ENCODE measurements at regions not wholly inside any gene's neighbourhood (a gene's known extent, or its start where the extent isn't known, plus 50 kb on each side); places are given as distances from the start of the nearest gene placed in this dataset.

DNA sequence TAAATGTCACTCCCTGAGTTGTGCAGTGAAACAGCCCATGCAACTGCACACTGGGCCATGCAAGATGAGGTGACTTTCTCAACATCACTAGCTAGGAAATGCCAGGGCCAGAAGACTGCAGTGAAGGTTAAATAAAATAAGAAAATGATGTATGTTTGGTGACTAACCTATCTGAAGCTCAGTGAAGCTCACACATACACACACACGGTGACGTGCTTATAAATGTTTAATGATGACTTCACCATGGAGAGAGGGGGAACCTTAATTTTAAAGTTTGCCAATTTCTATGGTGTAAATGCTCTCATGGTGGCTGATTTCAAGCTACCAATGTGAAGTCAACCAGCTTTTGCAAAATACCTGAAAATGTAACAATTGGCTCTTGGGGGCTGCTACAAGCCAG, 166.4 kb downstream of the MAF start:
- no peaks in the 10 kb centered on the region for H3K4me1 ChIP-seq (ENCODE audit: control insufficient read depth, insufficient read depth, low read length, poor library complexity, severe bottlenecking)
- H3K9me3 ChIP-seq (ENCODE audit: control insufficient read depth, low read length) = no peaks in the 10 kb centered on the region
- H3K27ac ChIP-seq (ENCODE audit: insufficient read depth, low read length, poor library complexity, severe bottlenecking) = no peak overlapping the region
- DNase-seq = no peak
- no peak overlapping the region for H3K4me3 ChIP-seq (ENCODE audit: insufficient read depth, low read depth, low read length, poor library complexity, severe bottlenecking)
- H3K27me3 ChIP-seq (replicated peaks; ENCODE audit: control insufficient read depth, insufficient read depth, low read length, poor library complexity, severe bottlenecking) = no peaks in the 10 kb centered on the region
- no peaks in the 10 kb centered on the region for H3K36me3 ChIP-seq (ENCODE audit: control insufficient read depth, insufficient read depth, low read length)

DNA sequence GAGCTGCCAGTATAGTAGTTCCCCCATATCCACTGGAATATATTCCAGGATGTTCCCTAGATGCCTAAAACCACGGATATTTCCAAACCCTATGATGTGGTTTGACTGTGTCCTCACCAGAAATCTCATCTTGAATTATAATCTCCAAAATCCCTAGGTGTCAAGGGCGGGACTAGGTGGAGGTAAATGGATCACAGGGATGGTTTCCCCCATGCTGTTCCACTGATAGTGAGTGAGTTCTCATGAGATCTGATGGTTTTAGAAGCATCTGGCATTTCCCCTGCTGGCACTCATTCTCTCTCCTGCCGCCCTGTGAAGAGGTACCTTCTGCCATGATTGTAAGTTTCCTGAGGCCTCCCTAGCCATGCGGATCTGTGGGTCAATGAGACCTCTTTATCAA, 168.6 kb downstream of the MAF start:
- no peaks in the 10 kb centered on the region for H3K27me3 ChIP-seq (replicated peaks; ENCODE audit: control insufficient read depth, insufficient read depth, low read length, poor library complexity, severe bottlenecking)
- H3K9me3 ChIP-seq (ENCODE audit: control insufficient read depth, low read length) = no peaks in the 10 kb centered on the region
- DNase-seq = no peak
- no peak overlapping the region for H3K4me3 ChIP-seq (ENCODE audit: insufficient read depth, low read depth, low read length, poor library complexity, severe bottlenecking)
- no peaks in the 10 kb centered on the region for H3K4me1 ChIP-seq (ENCODE audit: control insufficient read depth, insufficient read depth, low read length, poor library complexity, severe bottlenecking)
- H3K36me3 ChIP-seq (ENCODE audit: control insufficient read depth, insufficient read depth, low read length) = no peaks in the 10 kb centered on the region
- no peak overlapping the region for H3K27ac ChIP-seq (ENCODE audit: insufficient read depth, low read length, poor library complexity, severe bottlenecking)

DNA sequence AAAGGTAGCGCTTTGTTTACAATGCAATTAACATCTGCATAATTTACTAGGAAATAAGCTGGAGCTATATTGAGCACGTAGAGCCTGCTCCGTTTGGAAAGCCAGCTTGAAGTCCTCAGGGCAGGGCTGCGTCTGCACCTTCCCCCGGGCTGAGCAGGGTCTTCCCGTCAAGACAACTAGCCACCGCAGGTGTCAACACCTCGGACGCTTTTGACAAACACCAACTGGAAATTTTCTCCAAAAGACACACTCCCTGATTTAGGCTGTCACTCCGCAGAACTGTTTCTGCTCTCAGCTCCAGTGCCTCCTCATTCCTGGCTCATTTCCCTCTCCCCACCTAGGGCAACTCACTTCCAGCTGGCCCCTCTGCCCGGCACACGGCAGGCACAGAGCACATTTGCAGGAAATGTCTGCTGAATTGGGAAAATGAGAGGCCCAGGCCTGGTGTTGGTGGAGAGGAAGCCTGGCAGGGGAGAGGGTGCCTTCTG, 170.3 kb downstream of the MAF start:
- H3K4me3 ChIP-seq (ENCODE audit: insufficient read depth, low read depth, low read length, poor library complexity, severe bottlenecking) = no peak overlapping the region
- no peak overlapping the region for H3K27ac ChIP-seq (ENCODE audit: insufficient read depth, low read length, poor library complexity, severe bottlenecking)
- DNase-seq = no peak
- H3K36me3 ChIP-seq (ENCODE audit: control insufficient read depth, insufficient read depth, low read length) = no peaks in the 10 kb centered on the region
- H3K9me3 ChIP-seq (ENCODE audit: control insufficient read depth, low read length) = no peaks in the 10 kb centered on the region
- no peaks in the 10 kb centered on the region for H3K27me3 ChIP-seq (replicated peaks; ENCODE audit: control insufficient read depth, insufficient read depth, low read length, poor library complexity, severe bottlenecking)
- H3K4me1 ChIP-seq (ENCODE audit: control insufficient read depth, insufficient read depth, low read length, poor library complexity, severe bottlenecking) = no peaks in the 10 kb centered on the region

DNA sequence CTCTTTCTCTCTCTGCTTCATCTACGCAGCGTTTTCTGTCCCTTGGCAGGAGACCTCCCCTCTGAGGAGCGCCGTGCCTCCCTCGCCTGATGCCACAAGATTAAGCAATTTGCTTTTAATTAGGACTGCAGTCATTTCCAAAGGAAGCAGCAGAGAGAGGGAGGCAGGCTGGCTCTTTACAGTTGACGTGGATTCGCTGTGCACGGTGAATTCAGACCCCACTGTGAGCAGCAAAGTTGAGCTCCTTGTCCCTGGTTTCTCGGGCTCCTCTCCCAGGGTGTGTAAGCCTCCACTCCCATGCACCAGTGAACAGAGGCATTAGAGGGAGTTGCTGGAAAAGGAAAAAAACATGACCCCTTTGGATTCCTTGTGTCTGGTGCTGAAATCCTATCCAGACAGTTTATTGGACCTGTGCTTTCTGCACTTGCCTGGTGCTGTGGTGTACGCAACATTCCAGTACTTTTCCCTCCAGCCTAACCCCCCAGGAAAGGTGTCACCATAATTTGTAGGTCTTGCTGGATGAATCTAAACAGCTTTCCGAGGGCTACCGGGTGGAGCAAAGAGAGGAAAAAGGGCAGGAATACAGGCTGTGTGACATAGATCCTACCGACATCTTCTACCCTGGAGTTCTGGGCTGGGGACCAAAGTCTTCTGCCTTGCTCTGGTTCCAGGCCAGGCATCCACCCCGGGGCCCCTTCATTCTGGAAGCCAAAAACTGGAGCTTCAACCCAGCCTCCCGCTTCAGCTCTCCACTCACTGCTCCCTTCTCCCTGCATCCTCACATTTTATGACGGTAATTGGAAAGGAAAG, 171.0 kb downstream of the MAF start:
- Histone ChIP-seq H3K27me3 (replicated peaks; ENCODE audit: control insufficient read depth, insufficient read depth, low read length, poor library complexity, severe bottlenecking) (no peaks in the 10 kb centered on the region), H3K36me3 (ENCODE audit: control insufficient read depth, insufficient read depth, low read length) (no peaks in the 10 kb centered on the region), H3K4me3 (ENCODE audit: insufficient read depth, low read depth, low read length, poor library complexity, severe bottlenecking) (no peak overlapping the region), H3K9me3 (ENCODE audit: control insufficient read depth, low read length) (no peaks in the 10 kb centered on the region), H3K27ac (ENCODE audit: insufficient read depth, low read length, poor library complexity, severe bottlenecking) (no peak overlapping the region), H3K4me1 (ENCODE audit: control insufficient read depth, insufficient read depth, low read length, poor library complexity, severe bottlenecking) (no peaks in the 10 kb centered on the region)
- no peak for DNase-seq

DNA sequence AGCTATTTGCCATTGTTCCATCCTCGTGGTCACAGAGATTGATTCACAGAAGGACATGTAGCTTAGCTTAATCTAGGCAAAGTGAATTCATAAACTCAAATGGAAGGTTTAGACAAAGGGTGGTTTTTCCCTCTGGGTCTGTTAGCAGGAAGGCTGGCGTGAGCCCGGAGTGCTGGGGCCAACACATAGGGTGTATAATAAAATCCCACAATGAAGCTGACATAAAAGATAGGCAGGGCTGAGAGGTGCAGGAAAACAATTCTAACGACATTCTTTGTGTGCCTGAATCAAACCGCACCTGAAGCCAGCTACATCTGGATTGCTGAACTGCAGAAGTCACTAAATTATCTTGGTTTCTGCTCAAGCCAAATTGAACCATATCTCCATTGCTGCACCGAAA, 173.9 kb downstream of the MAF start:
- H3K4me1 ChIP-seq (ENCODE audit: control insufficient read depth, insufficient read depth, low read length, poor library complexity, severe bottlenecking) = no peaks in the 10 kb centered on the region
- H3K4me3 ChIP-seq (ENCODE audit: insufficient read depth, low read depth, low read length, poor library complexity, severe bottlenecking) = no peak overlapping the region
- H3K27ac ChIP-seq (ENCODE audit: insufficient read depth, low read length, poor library complexity, severe bottlenecking) = no peak overlapping the region
- H3K9me3 ChIP-seq (ENCODE audit: control insufficient read depth, low read length) = no peaks in the 10 kb centered on the region
- no peaks in the 10 kb centered on the region for H3K36me3 ChIP-seq (ENCODE audit: control insufficient read depth, insufficient read depth, low read length)
- H3K27me3 ChIP-seq (replicated peaks; ENCODE audit: control insufficient read depth, insufficient read depth, low read length, poor library complexity, severe bottlenecking) = no peaks in the 10 kb centered on the region
- DNase-seq = no peak

DNA sequence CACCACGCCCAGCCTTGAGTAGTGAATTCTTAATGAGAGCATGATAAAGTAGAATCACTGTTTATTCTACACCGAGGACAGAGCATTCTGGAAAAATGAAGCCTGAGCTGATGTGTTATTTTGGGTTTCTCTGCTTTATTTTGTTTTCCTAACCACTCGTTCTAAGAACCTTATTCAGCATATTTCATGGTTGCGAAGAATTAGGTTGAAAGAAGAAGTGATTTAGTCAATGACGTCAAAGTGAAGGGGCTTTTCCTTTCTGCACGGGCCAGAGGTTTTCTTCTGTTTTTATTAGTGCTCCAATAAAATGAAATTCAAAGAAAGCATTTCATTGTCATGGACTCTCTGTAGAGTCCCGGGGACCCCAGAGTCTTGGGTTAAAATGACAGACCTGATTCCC, 178.5 kb downstream of the MAF start:
- Histone ChIP-seq H3K4me1 (ENCODE audit: control insufficient read depth, insufficient read depth, low read length, poor library complexity, severe bottlenecking) (peaks cover under 1% of the 10 kb centered on the region), H3K36me3 (ENCODE audit: control insufficient read depth, insufficient read depth, low read length) (no peaks in the 10 kb centered on the region), H3K27ac (ENCODE audit: insufficient read depth, low read length, poor library complexity, severe bottlenecking) (no peak overlapping the region), H3K4me3 (ENCODE audit: insufficient read depth, low read depth, low read length, poor library complexity, severe bottlenecking) (no peak overlapping the region), H3K27me3 (replicated peaks; ENCODE audit: control insufficient read depth, insufficient read depth, low read length, poor library complexity, severe bottlenecking) (no peaks in the 10 kb centered on the region), H3K9me3 (ENCODE audit: control insufficient read depth, low read length) (no peaks in the 10 kb centered on the region)
- DNase-seq = no peak

DNA sequence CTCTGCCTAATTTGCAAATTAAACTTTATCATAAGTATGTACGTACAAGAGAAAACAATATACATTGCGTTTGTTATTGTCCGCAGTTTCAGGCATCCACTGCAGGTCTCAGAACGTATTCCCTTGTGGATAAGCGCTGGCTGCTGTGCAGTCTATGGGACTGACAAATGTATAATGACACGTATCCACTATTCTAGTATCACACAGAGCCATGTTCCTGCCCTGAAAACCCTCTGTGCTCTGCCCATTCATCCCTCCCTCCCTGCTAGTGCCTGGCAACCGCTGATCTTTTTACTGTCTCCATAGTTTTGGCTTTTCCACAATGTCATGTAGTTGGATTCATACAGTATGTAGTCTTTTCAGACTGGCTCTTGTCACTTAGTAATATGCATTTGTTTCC, 179.4 kb downstream of the MAF start:
- no peak for DNase-seq
- H3K9me3 ChIP-seq (ENCODE audit: control insufficient read depth, low read length) = no peaks in the 10 kb centered on the region
- no peaks in the 10 kb centered on the region for H3K36me3 ChIP-seq (ENCODE audit: control insufficient read depth, insufficient read depth, low read length)
- no peak overlapping the region for H3K4me3 ChIP-seq (ENCODE audit: insufficient read depth, low read depth, low read length, poor library complexity, severe bottlenecking)
- H3K27me3 ChIP-seq (replicated peaks; ENCODE audit: control insufficient read depth, insufficient read depth, low read length, poor library complexity, severe bottlenecking) = no peaks in the 10 kb centered on the region
- no peak overlapping the region for H3K27ac ChIP-seq (ENCODE audit: insufficient read depth, low read length, poor library complexity, severe bottlenecking)
- peaks cover 6% of the 10 kb centered on the region for H3K4me1 ChIP-seq (ENCODE audit: control insufficient read depth, insufficient read depth, low read length, poor library complexity, severe bottlenecking)

DNA sequence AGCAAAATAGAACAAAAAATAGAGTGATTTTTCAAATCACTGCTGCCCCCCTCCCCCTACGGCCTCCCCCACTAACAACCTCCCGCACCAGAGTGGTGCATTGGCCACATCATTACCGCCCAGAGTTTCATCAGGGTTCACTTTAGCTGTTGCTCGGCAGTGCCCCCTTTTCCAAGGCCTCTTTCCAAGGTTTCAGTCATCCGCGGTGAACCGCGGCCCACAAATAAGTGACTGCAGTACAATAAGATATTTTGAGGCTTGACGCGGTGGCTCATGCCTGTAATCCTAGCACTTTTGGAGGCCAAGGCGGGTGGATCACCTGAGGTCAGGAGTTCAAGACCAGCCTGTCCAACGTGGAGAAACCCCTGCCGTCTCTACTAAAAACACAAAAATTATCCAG, 180.0 kb downstream of the MAF start:
- no peaks in the 10 kb centered on the region for H3K36me3 ChIP-seq (ENCODE audit: control insufficient read depth, insufficient read depth, low read length)
- H3K27ac ChIP-seq (ENCODE audit: insufficient read depth, low read length, poor library complexity, severe bottlenecking) = no peak overlapping the region
- H3K27me3 ChIP-seq (replicated peaks; ENCODE audit: control insufficient read depth, insufficient read depth, low read length, poor library complexity, severe bottlenecking) = no peaks in the 10 kb centered on the region
- no peaks in the 10 kb centered on the region for H3K9me3 ChIP-seq (ENCODE audit: control insufficient read depth, low read length)
- no peak overlapping the region for H3K4me3 ChIP-seq (ENCODE audit: insufficient read depth, low read depth, low read length, poor library complexity, severe bottlenecking)
- peaks cover 13% of the 10 kb centered on the region for H3K4me1 ChIP-seq (ENCODE audit: control insufficient read depth, insufficient read depth, low read length, poor library complexity, severe bottlenecking)
- no peak for DNase-seq

DNA sequence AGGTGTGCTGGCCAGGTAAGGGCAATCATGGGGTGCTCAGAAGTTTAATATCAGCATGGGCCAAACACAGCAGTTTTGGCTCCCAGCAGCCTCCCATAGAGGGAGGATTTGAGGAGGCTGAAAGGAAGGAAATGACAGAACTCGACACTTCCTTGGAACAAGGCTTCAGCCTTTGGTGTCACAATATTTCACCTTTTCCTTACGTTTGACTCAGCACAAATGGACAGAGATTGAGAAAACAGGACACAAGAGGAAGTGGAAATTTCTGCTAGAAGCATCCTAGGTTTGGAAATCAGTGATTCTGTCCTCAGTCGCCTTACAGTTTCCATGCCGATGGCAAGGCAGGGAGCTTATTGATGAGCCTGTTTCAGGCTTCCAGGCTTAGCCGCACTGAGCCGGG, 181.4 kb downstream of the MAF start:
- Histone ChIP-seq H3K36me3 (ENCODE audit: control insufficient read depth, insufficient read depth, low read length) (no peaks in the 10 kb centered on the region), H3K27ac (ENCODE audit: insufficient read depth, low read length, poor library complexity, severe bottlenecking) (no peak overlapping the region), H3K27me3 (replicated peaks; ENCODE audit: control insufficient read depth, insufficient read depth, low read length, poor library complexity, severe bottlenecking) (no peaks in the 10 kb centered on the region), H3K9me3 (ENCODE audit: control insufficient read depth, low read length) (no peaks in the 10 kb centered on the region), H3K4me3 (ENCODE audit: insufficient read depth, low read depth, low read length, poor library complexity, severe bottlenecking) (no peak overlapping the region), H3K4me1 (ENCODE audit: control insufficient read depth, insufficient read depth, low read length, poor library complexity, severe bottlenecking) (peaks cover 18% of the 10 kb centered on the region)
- DNase-seq = no peak

DNA sequence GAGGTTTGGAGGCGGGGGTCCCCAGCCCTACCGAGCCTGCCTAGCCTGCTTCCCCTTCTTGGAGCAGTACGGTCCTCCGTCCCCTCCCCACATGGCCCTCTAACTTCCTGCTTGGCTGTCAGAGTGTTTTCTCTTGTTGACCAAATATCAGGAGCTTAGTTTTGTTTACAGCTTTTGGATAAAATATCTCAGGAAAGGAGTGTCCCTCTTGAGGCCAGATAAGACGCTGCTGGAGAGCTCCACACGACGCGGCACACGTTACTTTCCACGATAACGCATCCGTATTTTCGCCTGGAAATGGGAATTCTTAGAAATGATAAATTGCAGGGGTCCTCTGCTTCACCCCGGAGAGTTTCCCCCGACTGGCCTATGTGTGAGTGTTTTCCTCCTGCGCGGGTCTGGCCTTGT, 182.9 kb downstream of the MAF start:
- no peaks in the 10 kb centered on the region for H3K27me3 ChIP-seq (replicated peaks; ENCODE audit: control insufficient read depth, insufficient read depth, low read length, poor library complexity, severe bottlenecking)
- DNase-seq = no peak
- H3K27ac ChIP-seq (ENCODE audit: insufficient read depth, low read length, poor library complexity, severe bottlenecking) = no peak overlapping the region
- no peaks in the 10 kb centered on the region for H3K36me3 ChIP-seq (ENCODE audit: control insufficient read depth, insufficient read depth, low read length)
- no peak overlapping the region for H3K4me3 ChIP-seq (ENCODE audit: insufficient read depth, low read depth, low read length, poor library complexity, severe bottlenecking)
- H3K9me3 ChIP-seq (ENCODE audit: control insufficient read depth, low read length) = no peaks in the 10 kb centered on the region
- peaks cover 19% of the 10 kb centered on the region for H3K4me1 ChIP-seq (ENCODE audit: control insufficient read depth, insufficient read depth, low read length, poor library complexity, severe bottlenecking)
